ENCODE measurements at regions not wholly inside any gene's neighbourhood (a gene's known extent, or its start where the extent isn't known, plus 50 kb on each side); places are given as distances from the start of the nearest gene placed in this dataset.

DNA sequence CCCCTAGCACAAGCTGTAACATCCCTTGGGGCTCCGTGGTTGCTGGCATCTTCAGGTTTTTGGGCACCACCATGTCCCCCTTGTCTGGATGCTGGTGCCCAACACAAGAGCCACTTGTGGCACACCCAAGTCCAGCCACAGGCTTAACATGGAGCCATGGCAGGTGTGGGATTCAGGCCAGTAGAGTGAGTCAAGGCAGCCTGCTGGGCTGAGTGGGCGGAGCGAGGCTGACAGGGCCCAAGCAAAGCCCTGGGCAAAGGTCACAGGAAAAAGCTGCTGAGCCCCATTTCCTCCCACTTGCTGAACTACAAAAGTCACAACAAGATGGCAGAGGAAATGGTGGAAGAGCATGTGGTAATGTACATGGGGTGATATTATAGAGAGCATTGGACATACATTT lies 950.7 kb upstream of the FLRT2 start:
- TF ChIP-seq POLR2A (IDR thresholded peaks at IDR 0.05; ENCODE audit: low read depth, low read length) (no peak), POLR2AphosphoS5 (IDR thresholded peaks at IDR 0.05; ENCODE audit: low read depth, low read length) (no peak), TAF1 (IDR thresholded peaks at IDR 0.05; ENCODE audit: borderline replicate concordance, low read depth, low read length) (no peak)
